ENCODE measurements at regions not wholly inside any gene's neighbourhood (a gene's known extent, or its start where the extent isn't known, plus 50 kb on each side); places are given as distances from the start of the nearest gene placed in this dataset.

DNA sequence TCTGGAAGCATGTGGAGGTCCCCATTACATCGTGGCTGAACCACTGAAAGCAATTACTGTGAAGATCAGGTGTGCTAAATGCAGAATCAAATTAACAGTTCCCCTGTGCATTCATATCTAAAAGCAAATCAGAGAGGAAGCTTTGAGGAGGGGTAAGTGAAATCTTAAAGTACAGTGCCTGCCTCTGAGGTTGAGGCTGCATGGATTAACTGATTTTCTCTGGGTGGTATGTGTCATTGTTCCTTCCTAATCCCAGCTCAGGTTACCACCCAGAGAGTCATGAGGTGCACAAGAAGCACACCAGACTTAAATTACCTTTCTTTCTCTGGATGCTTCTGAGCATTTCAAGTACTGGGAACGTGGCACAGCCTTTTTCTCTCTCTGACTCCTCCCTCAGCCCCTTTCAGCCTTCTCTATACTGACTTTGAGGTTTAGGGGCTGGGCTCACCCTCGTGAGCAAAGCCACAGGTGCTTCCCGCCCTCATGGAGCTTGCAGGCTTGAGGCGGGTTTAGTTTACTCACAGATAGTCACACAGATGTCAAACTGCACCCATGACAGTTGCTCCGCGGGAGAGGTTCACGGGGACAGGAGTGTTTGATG lies 237.6 kb upstream of the CRY1 start:
- H3K4me2 ChIP-seq (ENCODE audit: low read length): no peak overlapping the region
- ChIA-PET CTCF (ENCODE audit: unreplicated experiment) (interaction anchor here (0.7 kb wide), 1 partner anchor 508 kb away, joined by 3 read pairs; no protein-coding TSS in a partner anchor), POLR2A (no interaction called here)
- BruUV-seq (replicated peaks): no TSS peak
- intact Hi-C loops (cut with micrococcal nuclease; ENCODE audit: unreplicated experiment): no loop called here
- no peak overlapping the region for H2AFZ ChIP-seq (ENCODE audit: low read length)
- no peak for DNase-seq (ENCODE audit: low spot score)
- H3K9me2 ChIP-seq (ENCODE audit: insufficient read depth, low read length): no peaks in the 10 kb centered on the region
- no peak overlapping the region for H3K4me3 ChIP-seq (ENCODE audit: low read depth, low read length, poor library complexity, severe bottlenecking)
- no peaks in the 10 kb centered on the region for H4K20me1 ChIP-seq (ENCODE audit: insufficient read depth, low read length)
- TF ChIP-seq CTCF (conservative IDR thresholded peaks at IDR 0.05; ENCODE audit: low read length): no peak
- no peak for TF ChIP-seq EZH2phosphoT487 (IDR thresholded peaks at IDR 0.05; ENCODE audit: borderline replicate concordance, low read depth, low read length)
- H3K4me1 ChIP-seq (ENCODE audit: insufficient read depth, low read length, poor library complexity, severe bottlenecking): no peaks in the 10 kb centered on the region
- no peaks in the 10 kb centered on the region for H3K36me3 ChIP-seq (ENCODE audit: insufficient read depth, low read length)
- no peaks in the 10 kb centered on the region for H3K79me2 ChIP-seq (ENCODE audit: insufficient read depth, low read depth, low read length)
- no peak overlapping the region for H3K27ac ChIP-seq (ENCODE audit: low read depth, low read length, poor library complexity, severe bottlenecking)
- H3K9me3 ChIP-seq (ENCODE audit: low read length): no peaks in the 10 kb centered on the region

GRCh38 chr12:107331471-107331870 lies 238.1 kb upstream of the CRY1 start:
- H4K20me1 ChIP-seq (ENCODE audit: insufficient read depth, low read length): no peaks in the 10 kb centered on the region
- POLR2A ChIA-PET: no interaction called here
- no peak overlapping the region for H3K27ac ChIP-seq (ENCODE audit: low read depth, low read length, poor library complexity, severe bottlenecking)
- no peaks in the 10 kb centered on the region for H3K9me2 ChIP-seq (ENCODE audit: insufficient read depth, low read length)
- CTCF ChIA-PET (ENCODE audit: unreplicated experiment): interaction anchor here (0.7 kb wide), 1 partner anchor 509 kb away, joined by 3 read pairs; no protein-coding TSS in a partner anchor
- intact Hi-C loops (cut with micrococcal nuclease; ENCODE audit: unreplicated experiment): no loop called here
- DNase-seq (ENCODE audit: low spot score): no peak
- no TSS peak for BruUV-seq (replicated peaks)
- H3K36me3 ChIP-seq (ENCODE audit: insufficient read depth, low read length): no peaks in the 10 kb centered on the region
- TF ChIP-seq CTCF (conservative IDR thresholded peaks at IDR 0.05; ENCODE audit: low read length): no peak
- no peak for TF ChIP-seq EZH2phosphoT487 (IDR thresholded peaks at IDR 0.05; ENCODE audit: borderline replicate concordance, low read depth, low read length)
- no peaks in the 10 kb centered on the region for H3K79me2 ChIP-seq (ENCODE audit: insufficient read depth, low read depth, low read length)
- no peaks in the 10 kb centered on the region for H3K4me1 ChIP-seq (ENCODE audit: insufficient read depth, low read length, poor library complexity, severe bottlenecking)
- H3K4me2 ChIP-seq (ENCODE audit: low read length): no peak overlapping the region
- H2AFZ ChIP-seq (ENCODE audit: low read length): no peak overlapping the region
- H3K4me3 ChIP-seq (ENCODE audit: low read depth, low read length, poor library complexity, severe bottlenecking): no peak overlapping the region
- no peaks in the 10 kb centered on the region for H3K9me3 ChIP-seq (ENCODE audit: low read length)

DNA sequence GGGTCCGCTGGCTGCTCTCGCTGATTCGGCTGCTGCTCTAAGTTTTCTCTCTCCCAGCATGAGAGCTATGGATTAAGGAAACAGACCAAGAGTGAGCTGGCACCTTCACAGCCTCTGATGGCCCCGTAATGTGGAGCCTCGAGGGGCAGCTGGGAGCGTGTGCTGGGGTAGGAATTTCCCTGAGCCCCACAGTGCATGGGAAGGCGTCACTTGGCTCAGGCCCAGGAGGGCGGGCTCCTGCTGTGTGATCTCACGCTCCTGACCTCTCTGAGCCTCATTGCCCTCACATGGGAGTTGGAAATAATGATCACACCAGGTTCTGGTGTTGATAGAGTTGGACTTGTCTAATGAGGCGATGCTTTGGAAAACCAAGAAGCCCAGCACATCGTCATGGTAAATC lies 238.6 kb upstream of the CRY1 start:
- Histone ChIP-seq H3K4me3 (ENCODE audit: low read depth, low read length, poor library complexity, severe bottlenecking) (no peak overlapping the region), H3K36me3 (ENCODE audit: insufficient read depth, low read length) (no peaks in the 10 kb centered on the region), H4K20me1 (ENCODE audit: insufficient read depth, low read length) (no peaks in the 10 kb centered on the region), H2AFZ (ENCODE audit: low read length) (no peak overlapping the region), H3K27ac (ENCODE audit: low read depth, low read length, poor library complexity, severe bottlenecking) (no peak overlapping the region), H3K9me3 (ENCODE audit: low read length) (no peaks in the 10 kb centered on the region), H3K4me1 (ENCODE audit: insufficient read depth, low read length, poor library complexity, severe bottlenecking) (no peaks in the 10 kb centered on the region), H3K9me2 (ENCODE audit: insufficient read depth, low read length) (no peaks in the 10 kb centered on the region), H3K79me2 (ENCODE audit: insufficient read depth, low read depth, low read length) (no peaks in the 10 kb centered on the region), H3K4me2 (ENCODE audit: low read length) (no peak overlapping the region)
- intact Hi-C loops (cut with micrococcal nuclease; ENCODE audit: unreplicated experiment): no loop called here
- BruUV-seq (replicated peaks): no TSS peak
- DNase-seq (ENCODE audit: low spot score): no peak
- ChIA-PET POLR2A (no interaction called here), CTCF (ENCODE audit: unreplicated experiment) (no interaction called here)
- no peak for TF ChIP-seq EZH2phosphoT487 (IDR thresholded peaks at IDR 0.05; ENCODE audit: borderline replicate concordance, low read depth, low read length)
- no peak for TF ChIP-seq CTCF (conservative IDR thresholded peaks at IDR 0.05; ENCODE audit: low read length)
